GM18909 (cell line): ENCODE measurements at regions not wholly inside any gene's neighbourhood (a gene's known extent, or its start where the extent isn't known, plus 50 kb on each side); places are given as distances from the start of the nearest gene placed in this dataset.
"Not testable (repeated sequence)": the region's sequence is repeated elsewhere in the genome, so short reads cannot be mapped to it uniquely, and the experiment has no call there.

ENCODE experiments used
- ATAC-seq: cut with Tn5 transposase; IDR thresholded peaks from one replicate; pipeline ENCODE4 v1.9.1; 2021; ENCODE audit warnings: mild to moderate bottlenecking; ENCODE audit not compliant: unreplicated experiment, poor library complexity

- no peak for ATAC-seq
Observed at GRCh38 chr9:81088341-81088740, 601.0 kb downstream of the TLE1 start.

DNA sequence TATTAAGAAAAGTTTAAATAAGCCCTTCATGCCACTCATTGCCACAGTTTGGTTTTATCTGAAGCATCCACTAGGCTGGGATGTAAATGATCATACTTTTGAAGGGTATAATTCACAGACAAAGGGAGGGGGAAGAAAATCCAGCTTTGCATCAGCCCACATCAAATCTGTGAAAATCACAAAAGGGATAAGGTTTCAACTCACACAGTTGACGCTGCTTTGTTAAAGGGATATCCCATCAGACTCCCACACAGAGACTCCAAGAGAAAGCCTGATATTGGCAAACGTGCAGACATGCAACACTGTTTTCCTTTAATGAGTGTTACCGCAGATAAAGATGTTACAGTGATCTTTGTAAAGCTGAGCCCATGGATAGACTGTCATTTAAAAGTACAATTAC lies 602.9 kb downstream of the TLE1 start:
- no peak for ATAC-seq

GRCh38 chr9:81083854-81084512 lies 605.4 kb downstream of the TLE1 start:
- peak; percentile 79 for ATAC-seq

DNA sequence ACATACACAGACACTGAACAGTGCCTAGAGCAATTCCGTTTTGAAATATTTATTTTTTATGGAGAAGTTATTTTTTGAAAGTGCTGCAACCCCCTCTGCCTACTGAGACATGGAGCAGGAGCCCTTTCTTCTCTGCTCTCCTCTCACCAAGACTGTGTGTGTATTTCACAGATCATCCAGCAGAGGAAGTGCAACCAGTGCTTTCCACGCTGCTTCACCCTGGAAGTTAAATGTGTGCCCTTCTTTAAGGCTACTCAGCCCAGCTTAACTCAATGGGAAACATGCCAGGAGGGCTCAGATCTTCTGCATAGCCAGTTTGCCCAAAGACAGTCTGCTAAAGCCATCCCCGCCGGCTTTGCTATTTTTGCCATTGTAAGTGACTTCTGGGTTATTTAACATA lies 606.3 kb downstream of the TLE1 start:
- ATAC-seq, result no peak

DNA sequence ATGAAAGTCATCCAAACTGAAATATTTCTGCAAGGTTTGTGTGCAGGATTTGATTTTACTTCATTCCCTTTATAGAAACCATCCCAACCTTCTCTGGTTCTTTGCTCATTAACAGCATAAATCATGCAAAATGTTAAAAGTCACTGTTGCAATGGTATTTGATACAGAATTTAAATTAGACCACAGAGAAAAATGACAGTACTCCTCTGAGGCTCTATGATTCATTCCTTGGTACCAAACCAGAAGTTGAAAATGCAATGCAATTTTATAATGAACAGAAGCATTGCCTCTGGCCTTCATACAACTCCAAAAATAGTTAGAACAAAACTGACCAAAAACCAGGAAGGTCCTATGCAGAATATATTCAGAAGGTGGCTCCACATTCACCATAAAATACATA lies 607.1 kb downstream of the TLE1 start:
- ATAC-seq, result no peak

GRCh38 chr9:81080900-81081299 lies 608.4 kb downstream of the TLE1 start:
- ATAC-seq, result no peak

DNA sequence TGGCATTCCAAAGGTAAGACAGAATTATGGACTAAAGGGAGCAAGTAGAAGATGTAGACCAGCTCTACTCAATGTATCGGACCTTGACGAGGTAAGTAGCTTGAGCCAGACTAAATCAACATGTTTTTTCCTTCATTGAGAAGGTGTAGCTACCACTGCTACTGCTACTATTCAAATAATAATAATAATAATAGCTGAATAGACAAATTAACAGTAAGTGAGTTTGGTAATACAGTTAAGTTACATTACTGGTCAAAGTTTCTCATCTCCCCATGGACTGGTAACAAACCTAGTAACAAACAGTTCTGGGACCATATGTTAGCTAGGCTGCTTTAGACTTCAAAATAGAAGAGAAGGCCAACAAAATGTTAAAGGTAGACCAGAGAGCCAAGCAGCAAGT lies 609.2 kb downstream of the TLE1 start:
- ATAC-seq, result no peak

DNA sequence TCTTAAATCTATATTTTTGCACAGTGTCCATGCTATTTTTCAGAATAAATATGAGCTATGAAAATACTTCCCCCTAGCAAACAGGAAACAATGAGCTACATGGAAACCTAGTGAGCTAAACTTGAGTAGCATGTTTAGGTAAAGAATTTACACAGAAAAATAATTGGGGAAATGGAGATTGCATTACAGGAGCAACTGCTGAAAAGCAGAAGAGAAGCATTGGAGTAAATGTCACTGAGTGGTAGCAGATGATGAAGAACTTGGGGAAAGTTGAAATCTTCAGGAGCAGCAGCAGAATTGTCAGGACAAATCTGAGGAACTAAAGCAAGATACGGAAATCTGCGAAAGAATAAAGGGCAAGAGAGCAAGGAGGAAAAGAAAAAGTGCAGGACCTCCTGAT lies 610.3 kb downstream of the TLE1 start:
- no peak for ATAC-seq

- no peak for ATAC-seq
Observed at GRCh38 chr9:81078555-81078954, 610.8 kb downstream of the TLE1 start.

- ATAC-seq, result peak; percentile 63
Observed at GRCh38 chr9:81077572-81077971, 611.8 kb downstream of the TLE1 start.

DNA sequence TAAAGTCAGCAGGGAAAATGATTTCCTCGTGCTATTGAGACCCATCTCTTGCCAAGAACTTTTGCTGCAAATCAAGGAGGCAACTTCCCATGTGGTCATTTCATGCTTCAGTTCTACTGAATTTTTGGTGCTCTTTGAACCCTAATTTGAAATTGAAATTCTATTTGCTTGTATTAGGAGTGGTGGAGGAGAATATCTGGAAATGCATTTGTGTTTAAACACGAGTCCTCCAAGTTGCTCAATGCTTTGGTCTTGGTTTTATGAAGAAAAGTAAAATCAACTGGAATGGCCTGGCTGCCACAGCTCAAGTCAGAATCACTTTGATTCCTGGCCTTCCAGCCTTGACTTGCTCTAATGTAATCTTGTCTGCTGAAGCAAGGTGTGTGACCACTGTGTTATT lies 613.2 kb downstream of the TLE1 start:
- ATAC-seq, result no peak

GRCh38 chr9:81074221-81074620 lies 615.1 kb downstream of the TLE1 start:
- no peak for ATAC-seq

- no peak for ATAC-seq
Observed at GRCh38 chr9:81073821-81074220, 615.5 kb downstream of the TLE1 start.

DNA sequence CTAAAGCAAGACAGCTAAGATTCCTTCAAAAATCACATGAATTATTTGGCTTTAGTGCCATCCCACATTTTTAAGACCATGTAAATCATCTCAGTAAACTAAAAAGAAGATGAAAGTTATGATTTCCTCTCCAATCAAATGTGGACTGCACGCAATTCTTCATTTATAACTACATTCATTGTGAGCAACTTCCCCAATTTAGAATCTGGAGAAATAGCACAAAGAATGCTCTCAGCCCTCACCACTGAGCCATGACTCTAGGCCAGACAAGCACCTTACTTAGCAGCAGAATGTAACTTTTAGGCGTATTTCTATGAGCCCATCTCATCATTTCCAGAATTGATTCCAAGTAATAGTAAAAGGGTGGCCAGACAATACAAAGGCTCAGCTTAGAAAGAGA lies 616.6 kb downstream of the TLE1 start:
- ATAC-seq, result no peak

DNA sequence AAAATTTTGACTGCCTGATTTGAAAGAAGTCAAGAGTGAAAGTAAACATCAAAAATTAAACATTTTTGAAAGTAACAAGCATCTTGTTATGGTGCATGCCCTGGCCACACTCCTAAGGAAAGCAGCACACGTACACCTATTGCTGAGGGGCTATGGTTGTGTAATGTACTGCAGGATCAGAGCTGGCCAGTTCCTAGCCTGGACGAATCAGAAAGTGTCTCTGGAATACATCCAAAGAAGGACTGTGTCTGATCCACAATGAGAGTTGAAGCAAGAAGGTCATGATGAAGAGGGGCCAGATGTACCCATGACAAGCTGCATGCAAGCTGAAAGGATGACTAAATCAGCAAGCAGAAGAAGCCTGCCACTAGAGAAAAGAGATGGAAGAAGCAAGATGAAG lies 618.2 kb downstream of the TLE1 start:
- ATAC-seq, result no peak

DNA sequence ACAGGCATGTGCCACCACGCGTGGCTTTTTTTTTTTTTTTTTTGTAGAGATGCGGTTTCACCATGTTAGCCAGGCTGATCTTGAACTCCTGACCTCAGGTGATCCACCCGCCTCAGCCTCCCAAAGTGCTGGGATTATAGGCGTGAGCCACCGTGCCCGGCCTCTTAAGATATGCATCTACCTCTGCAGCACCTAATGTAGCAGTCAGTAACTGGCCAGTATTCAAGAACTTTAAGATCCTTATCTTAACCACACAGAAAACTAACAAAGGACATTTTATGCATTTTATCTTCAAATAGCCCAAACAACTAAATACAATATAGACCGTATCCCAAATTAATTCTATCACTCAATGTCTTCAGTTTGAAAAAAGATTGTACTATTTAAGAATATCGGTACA lies 618.7 kb downstream of the TLE1 start:
- ATAC-seq, result no peak

DNA sequence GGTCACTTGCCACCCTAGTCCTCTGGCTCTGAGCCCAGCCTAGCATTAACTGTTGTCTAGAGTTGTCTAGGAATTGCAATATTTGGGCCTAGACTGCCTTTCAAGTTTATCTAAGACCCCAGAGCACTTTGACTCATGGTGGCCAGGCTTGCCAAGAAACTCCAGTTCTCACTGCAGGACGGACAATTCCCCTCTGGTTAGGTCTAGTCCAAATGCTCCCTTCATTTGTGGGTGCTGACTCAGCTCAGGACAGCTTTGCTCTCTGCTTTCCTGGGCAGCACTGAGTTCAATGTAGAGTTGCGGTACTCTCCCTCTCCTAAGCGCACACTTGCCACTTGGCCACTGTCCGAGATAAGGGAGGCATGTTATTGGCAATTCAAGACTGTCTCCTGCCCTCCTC lies 619.4 kb downstream of the TLE1 start:
- ATAC-seq, result no peak

DNA sequence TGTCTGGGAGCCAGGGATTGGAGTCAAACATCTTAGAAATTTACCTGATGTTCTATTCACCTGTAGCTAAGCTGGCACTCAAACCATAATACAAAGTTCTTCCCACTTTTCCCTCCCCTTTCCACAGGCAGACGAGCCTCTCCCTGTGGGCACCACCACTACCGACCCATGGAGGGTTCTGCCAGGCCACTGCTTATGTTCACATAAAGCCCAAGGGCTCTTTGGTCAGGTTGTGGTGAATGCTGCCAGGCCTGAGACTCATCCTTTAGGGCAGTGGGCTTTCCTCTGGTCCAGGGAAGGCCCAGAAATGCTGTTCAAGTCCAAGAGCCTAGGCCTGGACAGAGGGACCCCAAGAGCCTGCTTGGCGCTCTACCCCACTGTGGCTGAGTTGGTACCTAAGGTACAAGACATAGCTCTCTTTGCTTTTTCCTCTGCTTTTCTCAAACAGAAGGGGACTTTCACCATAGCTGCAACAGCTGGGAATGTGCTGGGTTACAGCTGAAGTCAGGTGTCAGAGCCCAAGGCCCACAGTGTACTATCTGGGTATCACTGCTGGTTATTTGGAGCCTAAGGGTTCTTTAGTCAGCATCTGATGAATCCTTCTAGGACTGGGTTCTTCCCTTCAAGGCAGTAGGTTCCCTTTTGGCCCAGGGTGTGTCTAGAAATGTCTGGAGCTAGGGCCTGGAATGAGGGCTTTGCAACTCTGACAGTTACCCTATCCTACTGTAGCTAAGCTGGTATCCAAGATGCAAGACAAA lies 620.1 kb downstream of the TLE1 start:
- ATAC-seq, result no peak

- not testable (repeated sequence) for ATAC-seq
Observed at GRCh38 chr9:81062995-81063394, 626.4 kb downstream of the TLE1 start.

DNA sequence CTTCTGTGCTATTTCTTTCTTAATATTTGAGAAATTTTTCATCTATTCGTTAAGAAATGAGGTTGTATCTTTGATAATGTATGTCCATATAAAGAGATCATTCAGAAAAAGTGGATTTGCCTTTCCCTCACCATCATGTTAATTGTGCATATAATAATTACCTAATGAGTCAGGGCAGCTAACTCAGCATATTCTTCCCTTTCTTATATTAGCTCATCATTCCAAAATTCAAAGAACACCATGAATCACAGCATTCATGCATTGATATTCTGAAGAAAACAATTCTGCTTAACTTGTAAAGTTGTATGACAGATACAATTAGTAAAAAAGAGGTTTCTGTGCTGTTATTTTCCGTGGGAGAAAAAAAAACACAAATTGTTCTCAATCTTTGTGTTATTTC lies 630.6 kb downstream of the TLE1 start:
- ATAC-seq, result no peak

GRCh38 chr9:81053298-81054025 lies 635.9 kb downstream of the TLE1 start:
- no peak for ATAC-seq
